GM06990 (cell line): ENCODE measurements at regions not wholly inside any gene's neighbourhood (a gene's known extent, or its start where the extent isn't known, plus 50 kb on each side); places are given as distances from the start of the nearest gene placed in this dataset.

ENCODE experiments used
- DNase-seq: peaks from one replicate; pipeline ENCODE4 v3.0.0-alpha.2; 2011; ENCODE audit not compliant: insufficient read length; ENCODE audit errors: extremely low read depth
- H3K27me3 ChIP-seq: replicated peaks from 2 replicates; pipeline ENCODE4 v1.6.0; 2011; ENCODE audit warnings: low read length; ENCODE audit not compliant: control insufficient read depth, insufficient read depth
- H3K36me3 ChIP-seq: 2 replicates; pipeline ENCODE4 v1.5.1; 2011; ENCODE audit warnings: low read length; ENCODE audit not compliant: control insufficient read depth, insufficient read depth
- H3K4me3 ChIP-seq: replicated peaks from 2 replicates; pipeline ENCODE4 v1.5.1; 2011; ENCODE audit warnings: low read depth, mild to moderate bottlenecking, control low read depth, low read length
- CTCF ChIP-seq: IDR thresholded peaks from 2 replicates; pipeline ENCODE4 v1.5.1; 2011; ENCODE audit warnings: low read length, control low read depth, mild to moderate bottlenecking, inconsistent platforms; ENCODE audit not compliant: insufficient read depth, poor library complexity, severe bottlenecking

- TF ChIP-seq CTCF: no peak
- Histone ChIP-seq H3K36me3 (no peaks in the 10 kb centered on the region), H3K27me3 (no peaks in the 10 kb centered on the region), H3K4me3 (no peak overlapping the region)
- DNase-seq: no peak
These were observed 276.2 kb upstream of the PLSCR5 start for GRCh38 chr3:146881356-146881755.

GRCh38 chr3:146873748-146874147, 268.6 kb upstream of the PLSCR5 start:
- TF ChIP-seq CTCF: no peak
- H3K36me3 ChIP-seq: no peaks in the 10 kb centered on the region
- H3K27me3 ChIP-seq: no peaks in the 10 kb centered on the region
- DNase-seq: no peak
- no peak overlapping the region for H3K4me3 ChIP-seq

GRCh38 chr3:146865175-146865755, 260.1 kb upstream of the PLSCR5 start:
- no peak for DNase-seq
- Histone ChIP-seq H3K27me3 (no peaks in the 10 kb centered on the region), H3K4me3 (no peak overlapping the region), H3K36me3 (no peaks in the 10 kb centered on the region)
- no peak for TF ChIP-seq CTCF

GRCh38 chr3:146861262-146861661, 256.1 kb upstream of the PLSCR5 start:
- Histone ChIP-seq H3K36me3 (no peaks in the 10 kb centered on the region), H3K27me3 (no peaks in the 10 kb centered on the region), H3K4me3 (no peak overlapping the region)
- no peak for DNase-seq
- TF ChIP-seq CTCF: no peak

GRCh38 chr3:146854523-146854922, 249.4 kb upstream of the PLSCR5 start:
- TF ChIP-seq CTCF: no peak
- no peak for DNase-seq
- no peak overlapping the region for H3K4me3 ChIP-seq
- no peaks in the 10 kb centered on the region for H3K36me3 ChIP-seq
- no peaks in the 10 kb centered on the region for H3K27me3 ChIP-seq

- H3K4me3 ChIP-seq: no peak overlapping the region
- H3K36me3 ChIP-seq: no peaks in the 10 kb centered on the region
- no peak for DNase-seq
- H3K27me3 ChIP-seq: no peaks in the 10 kb centered on the region
- TF ChIP-seq CTCF: no peak
These were observed 246.5 kb upstream of the PLSCR5 start for GRCh38 chr3:146851665-146852064.
